Trophoblast cell (in vitro differentiated cells and primary cell): ENCODE measurements at regions not wholly inside any gene's neighbourhood (a gene's known extent, or its start where the extent isn't known, plus 50 kb on each side); places are given as distances from the start of the nearest gene placed in this dataset.
A peak's percentile ranks its signal among the peaks of the same experiment; 100 is the strongest.

Experiments
- DNase-seq, 2 donors: peaks; one replicate each; pipeline ENCODE4 v3.0.0-alpha.2; 2016
- H2AFZ ChIP-seq: 2 replicates; pipeline ENCODE4 v1.6.1; 2013; ENCODE audit warnings: low read length, moderate library complexity, mild to moderate bottlenecking; ENCODE audit not compliant: insufficient read depth, poor library complexity
- H2AK5ac ChIP-seq: 2 replicates; pipeline ENCODE4 v1.6.1; 2013; ENCODE audit warnings: mild to moderate bottlenecking, low read length
- H2BK120ac ChIP-seq: 2 replicates; pipeline ENCODE4 v1.6.1; 2013; ENCODE audit warnings: low read length, mild to moderate bottlenecking, moderate library complexity; ENCODE audit not compliant: insufficient read depth, poor library complexity
- H2BK12ac ChIP-seq: 2 replicates; pipeline ENCODE4 v1.6.1; 2013; ENCODE audit warnings: mild to moderate bottlenecking, low read length, moderate library complexity
- H2BK5ac ChIP-seq: 2 replicates; pipeline ENCODE4 v1.6.1; 2013; ENCODE audit warnings: low read length, low read depth, moderate library complexity, mild to moderate bottlenecking; ENCODE audit not compliant: poor library complexity
- H3K14ac ChIP-seq: 2 replicates; pipeline ENCODE4 v1.6.1; 2013; ENCODE audit warnings: mild to moderate bottlenecking, low read length
- H3K18ac ChIP-seq: 2 replicates; pipeline ENCODE4 v1.6.1; 2013; ENCODE audit warnings: mild to moderate bottlenecking, low read length
- H3K23ac ChIP-seq: 2 replicates; pipeline ENCODE4 v1.6.1; 2013; ENCODE audit warnings: low read length
- H3K27ac ChIP-seq: 2 replicates; pipeline ENCODE4 v1.5.1; 2013; ENCODE audit warnings: low read depth, mild to moderate bottlenecking, inconsistent platforms, low read length, moderate library complexity
- H3K27me3 ChIP-seq: 2 replicates; pipeline ENCODE4 v1.6.1; 2013; ENCODE audit warnings: inconsistent platforms, mild to moderate bottlenecking, low read length, moderate library complexity; ENCODE audit not compliant: insufficient read depth
- H3K36me3 ChIP-seq, 2 experiments: 1 replicate in 1 of 2; 2 replicates in 1 of 2; pipeline ENCODE4 v1.6.1; 2013; ENCODE audit warnings: low read length in 2 of 2, mild to moderate bottlenecking in 2 of 2, moderate library complexity in 1 of 2; ENCODE audit not compliant: insufficient read depth in 2 of 2, control insufficient read depth in 1 of 2
- H3K4ac ChIP-seq: 2 replicates; pipeline ENCODE4 v1.6.1; 2013; ENCODE audit warnings: low read depth, mild to moderate bottlenecking, low read length, moderate library complexity
- H3K4me1 ChIP-seq, 2 experiments: 1 replicate in 1 of 2; 2 replicates in 1 of 2; pipeline ENCODE4 v1.6.1; 2013; ENCODE audit warnings: low read length in 2 of 2, mild to moderate bottlenecking in 2 of 2, moderate library complexity in 1 of 2; ENCODE audit not compliant: insufficient read depth in 2 of 2, control insufficient read depth in 1 of 2
- H3K4me2 ChIP-seq: 2 replicates; pipeline ENCODE4 v1.6.1; 2013; ENCODE audit warnings: inconsistent platforms, mild to moderate bottlenecking, low read length, moderate library complexity
- H3K4me3 ChIP-seq: 2 replicates; pipeline ENCODE4 v1.5.1; 2013; ENCODE audit warnings: mild to moderate bottlenecking, low read depth, low read length, inconsistent platforms
- H3K79me1 ChIP-seq: one replicate; pipeline ENCODE4 v1.6.1; 2013; ENCODE audit warnings: low read length
- H3K79me2 ChIP-seq: 2 replicates; pipeline ENCODE4 v1.6.1; 2013; ENCODE audit warnings: low read length, mild to moderate bottlenecking; ENCODE audit not compliant: control insufficient read depth, insufficient read depth, poor library complexity
- H3K9ac ChIP-seq: 2 replicates; pipeline ENCODE4 v1.6.1; 2013; ENCODE audit warnings: mild to moderate bottlenecking, low read length
- H3K9me3 ChIP-seq: 2 replicates; pipeline ENCODE4 v1.6.1; 2013; ENCODE audit warnings: low read depth, mild to moderate bottlenecking, control low read depth, inconsistent platforms, low read length; ENCODE audit not compliant: insufficient read depth
- H4K12ac ChIP-seq: 2 replicates; pipeline ENCODE4 v1.6.1; 2013; ENCODE audit warnings: low read depth, mild to moderate bottlenecking, low read length, moderate library complexity
- H4K8ac ChIP-seq: 2 replicates; pipeline ENCODE4 v1.6.1; 2013; ENCODE audit warnings: low read depth, mild to moderate bottlenecking, low read length, moderate library complexity
- H4K91ac ChIP-seq: one replicate; pipeline ENCODE4 v1.6.1; 2013; ENCODE audit warnings: low read depth, mild to moderate bottlenecking, low read length, moderate library complexity
- WGBS: extraction: QIAGEN DNeasy Blood & Tissue Kit; methylation state at CpG from one replicate; pipeline ENCODE4 v1.1.7; 2013; ENCODE audit warnings: missing lambda C conversion rate; ENCODE audit not compliant: insufficient read length, insufficient coverage; ENCODE audit errors: extremely low coverage; 5-methylcytosine and 5-hydroxymethylcytosine counted together

- Histone ChIP-seq H3K14ac (no peak overlapping the region), H2AK5ac (no peak overlapping the region), H4K91ac (peak overlapping the region; percentile 45), H2AFZ (no peak overlapping the region), H4K12ac (no peak overlapping the region), H3K4ac (no peak overlapping the region), H2BK12ac (peak overlapping the region; percentile 67), H3K9me3 (no peaks in the 10 kb centered on the region), H3K9ac (no peak overlapping the region), H3K4me1 (peaks cover 6 to 11% of the 10 kb centered on the region in 2 experiments), H3K79me1 (peaks cover 13% of the 10 kb centered on the region), H3K4me2 (no peak overlapping the region), H3K18ac (no peak overlapping the region), H2BK120ac (peak overlapping the region; percentile 30), H3K23ac (no peak overlapping the region), H4K8ac (no peak overlapping the region), H2BK5ac (no peak overlapping the region), H3K79me2 (peaks cover 2% of the 10 kb centered on the region), H3K27ac (no peak overlapping the region), H3K36me3 (no peaks in the 10 kb centered on the region), H3K27me3 (no peaks in the 10 kb centered on the region), H3K4me3 (no peak overlapping the region)
- WGBS = no CpG with 5 or more reads among the region's 4 CpGs
- DNase-seq = no peak
Observed at GRCh38 chr2:216780843-216781242, 79.0 kb downstream of the TNP1 start.

- H4K8ac ChIP-seq = no peak overlapping the region
- peak overlapping the region; percentile 18 for H2BK120ac ChIP-seq
Observed at GRCh38 chr2:216777637-216778273, 82.1 kb downstream of the TNP1 start.

GRCh38 chr2:216776066-216776850 is 80.9 kb upstream of the IGFBP5 start:
- Histone ChIP-seq H3K9me3 (no peaks in the 10 kb centered on the region), H2BK120ac (peak overlapping the region; percentile 98), H3K27me3 (no peaks in the 10 kb centered on the region), H3K23ac (no peak overlapping the region), H3K79me1 (peaks cover 36% of the 10 kb centered on the region), H3K4me1 (peaks cover 22 to 33% of the 10 kb centered on the region in 2 experiments), H3K14ac (peak overlapping the region; percentile 93), H3K79me2 (peaks cover 4% of the 10 kb centered on the region), H3K9ac (no peak overlapping the region), H3K18ac (peak overlapping the region; percentile 80), H4K91ac (peak overlapping the region; percentile 96), H2AK5ac (peak overlapping the region; percentile 79), H3K4me3 (no peak overlapping the region), H3K36me3 (no peaks in the 10 kb centered on the region), H2BK12ac (peak overlapping the region; percentile 100), H4K8ac (peak overlapping the region; percentile 78), H3K4ac (peak overlapping the region; percentile 88), H3K27ac (peak overlapping the region; percentile 89), H3K4me2 (no peak overlapping the region), H4K12ac (peak overlapping the region; percentile 22), H2BK5ac (peak overlapping the region; percentile 83), H2AFZ (peak overlapping the region; percentile 56)
- DNase-seq = no peak
- WGBS = no CpG with 5 or more reads among the region's 13 CpGs

More at GRCh38 chr2:216777637-216778273, 82.1 kb downstream of the TNP1 start:
- H3K9ac ChIP-seq = no peak overlapping the region
- H4K91ac ChIP-seq = peak overlapping the region; percentile 63
- H3K4me3 ChIP-seq = no peak overlapping the region
- peak; percentile 74 to 89 for DNase-seq
- H3K27me3 ChIP-seq = no peaks in the 10 kb centered on the region
- H2BK12ac ChIP-seq = peak overlapping the region; percentile 42
- no peak overlapping the region for H2AFZ ChIP-seq
- peaks cover 4% of the 10 kb centered on the region for H3K79me2 ChIP-seq
- no peak overlapping the region for H3K4ac ChIP-seq
- no peaks in the 10 kb centered on the region for H3K36me3 ChIP-seq
- H3K9me3 ChIP-seq = no peaks in the 10 kb centered on the region
- no peak overlapping the region for H2BK5ac ChIP-seq
- H3K79me1 ChIP-seq = peaks cover 38% of the 10 kb centered on the region
- no CpG with 5 or more reads among the region's 9 CpGs for WGBS
- no peak overlapping the region for H3K18ac ChIP-seq
- no peak overlapping the region for H3K14ac ChIP-seq
- H4K12ac ChIP-seq = no peak overlapping the region
- H3K23ac ChIP-seq = no peak overlapping the region
- H3K4me2 ChIP-seq = no peak overlapping the region
- no peak overlapping the region for H3K27ac ChIP-seq
- no peak overlapping the region for H2AK5ac ChIP-seq
- H3K4me1 ChIP-seq = peaks cover 23 to 34% of the 10 kb centered on the region in 2 experiments

- Histone ChIP-seq H3K4me2 (peak overlapping the region; percentile 46), H3K27me3 (no peaks in the 10 kb centered on the region), H3K23ac (no peak overlapping the region), H3K4me1 (peaks cover 21 to 31% of the 10 kb centered on the region in 2 experiments), H3K4ac (peak overlapping the region; percentile 71), H4K8ac (peak overlapping the region; percentile 85), H4K91ac (peak overlapping the region; percentile 98), H2BK120ac (peak overlapping the region; percentile 98), H3K36me3 (no peaks in the 10 kb centered on the region), H2BK12ac (peak overlapping the region; percentile 92), H3K18ac (peak overlapping the region; percentile 90), H2BK5ac (peak overlapping the region; percentile 98), H3K79me2 (peaks cover 4% of the 10 kb centered on the region), H4K12ac (no peak overlapping the region), H3K27ac (peak overlapping the region; percentile 99), H2AFZ (peak overlapping the region; percentile 32), H3K79me1 (peaks cover 37% of the 10 kb centered on the region), H2AK5ac (peak overlapping the region; percentile 52), H3K9me3 (no peaks in the 10 kb centered on the region), H3K14ac (peak overlapping the region; percentile 93), H3K9ac (no peak overlapping the region), H3K4me3 (no peak overlapping the region)
- DNase-seq = peak; percentile 79 to 87
- WGBS = no CpG with 5 or more reads among the region's 5 CpGs
Observed at GRCh38 chr2:216775043-216775453, 79.7 kb upstream of the IGFBP5 start.
